Upper lobe of left lung (tissue), 4 donors: ENCODE measurements at regions not wholly inside any gene's neighbourhood (a gene's known extent, or its start where the extent isn't known, plus 50 kb on each side); places are given as distances from the start of the nearest gene placed in this dataset.

Experiments used
- POLR2A ChIP-seq, 4 donors: fragments of 450-650 bp; IDR thresholded peaks; one replicate each; pipeline ENCODE4 v1.5.1; 2016 to 2017; ENCODE audit warnings: antibody characterized with exemption in 4 of 4, mild to moderate bottlenecking in 2 of 4
- POLR2AphosphoS5 ChIP-seq, 2 donors: sonication (generic); formaldehyde crosslinking; IDR thresholded peaks; one replicate each; pipeline ENCODE4 v1.5.1; 2017; ENCODE audit warnings: antibody characterized with exemption in 2 of 2
- TF ChIP-seq, protein P1 (sequence below), 6 experiments: fragments of 450-650 bp in 4 of 6; fragments of 200-600 bp in 2 of 6; sonication (generic) in 2 of 6; IDR thresholded peaks; one replicate each; pipeline ENCODE4 v1.5.1; 2016 to 2019; ENCODE audit warnings: antibody characterized with exemption in 6 of 6

DNA sequence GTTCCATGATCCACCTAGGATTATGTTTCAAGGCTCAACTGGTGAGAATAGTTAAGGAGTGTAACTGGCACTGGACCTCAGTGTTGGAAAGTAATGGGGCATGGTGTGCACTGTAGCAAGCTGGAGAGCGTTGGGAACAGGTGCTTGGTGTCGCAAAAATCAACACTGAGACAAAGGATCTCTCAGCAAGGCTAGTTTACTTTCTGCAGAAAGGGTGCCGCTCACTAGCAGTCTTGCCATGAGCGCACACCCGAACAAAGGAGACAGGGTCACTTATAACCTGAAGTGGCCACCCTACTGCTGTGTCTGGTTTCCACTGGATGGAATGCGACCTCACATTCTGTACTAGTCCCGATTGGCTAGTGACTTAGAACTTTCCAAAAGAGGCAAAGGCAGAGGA lies 133.2 kb downstream of the TMEM17 start:
- TF ChIP-seq POLR2A (IDR thresholded peaks at IDR 0.05) (no peak), POLR2AphosphoS5 (IDR thresholded peaks at IDR 0.05) (no peak)
- TF ChIP-seq, protein P1, sequence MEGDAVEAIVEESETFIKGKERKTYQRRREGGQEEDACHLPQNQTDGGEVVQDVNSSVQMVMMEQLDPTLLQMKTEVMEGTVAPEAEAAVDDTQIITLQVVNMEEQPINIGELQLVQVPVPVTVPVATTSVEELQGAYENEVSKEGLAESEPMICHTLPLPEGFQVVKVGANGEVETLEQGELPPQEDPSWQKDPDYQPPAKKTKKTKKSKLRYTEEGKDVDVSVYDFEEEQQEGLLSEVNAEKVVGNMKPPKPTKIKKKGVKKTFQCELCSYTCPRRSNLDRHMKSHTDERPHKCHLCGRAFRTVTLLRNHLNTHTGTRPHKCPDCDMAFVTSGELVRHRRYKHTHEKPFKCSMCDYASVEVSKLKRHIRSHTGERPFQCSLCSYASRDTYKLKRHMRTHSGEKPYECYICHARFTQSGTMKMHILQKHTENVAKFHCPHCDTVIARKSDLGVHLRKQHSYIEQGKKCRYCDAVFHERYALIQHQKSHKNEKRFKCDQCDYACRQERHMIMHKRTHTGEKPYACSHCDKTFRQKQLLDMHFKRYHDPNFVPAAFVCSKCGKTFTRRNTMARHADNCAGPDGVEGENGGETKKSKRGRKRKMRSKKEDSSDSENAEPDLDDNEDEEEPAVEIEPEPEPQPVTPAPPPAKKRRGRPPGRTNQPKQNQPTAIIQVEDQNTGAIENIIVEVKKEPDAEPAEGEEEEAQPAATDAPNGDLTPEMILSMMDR (IDR thresholded peaks at IDR 0.05): no peak
